ENCODE measurements at regions not wholly inside any gene's neighbourhood (a gene's known extent, or its start where the extent isn't known, plus 50 kb on each side); places are given as distances from the start of the nearest gene placed in this dataset.

GRCh38 chrX:43266487-43266886 is 389.6 kb upstream of the MAOA start:
- TF ChIP-seq POLR2A (IDR thresholded peaks at IDR 0.05) (no peak), CTCF (IDR thresholded peaks at IDR 0.05) (no peak)
